Subcutaneous abdominal adipose tissue (tissue), 5 donors: ENCODE measurements at regions not wholly inside any gene's neighbourhood (a gene's known extent, or its start where the extent isn't known, plus 50 kb on each side); places are given as distances from the start of the nearest gene placed in this dataset.

Experiments
- H3K27ac ChIP-seq: one replicate; pipeline ENCODE4 v1.7.0; 2013; ENCODE audit warnings: low read depth, mild to moderate bottlenecking, inconsistent platforms, low read length, moderate library complexity
- H3K27me3 ChIP-seq, 5 donors: one replicate each; pipeline ENCODE4 v1.7.0; 2013; ENCODE audit warnings: low read length in 5 of 5, inconsistent platforms in 1 of 5; ENCODE audit not compliant: control insufficient read depth in 5 of 5, insufficient read depth in 4 of 5
- H3K36me3 ChIP-seq, 5 donors: one replicate each; pipeline ENCODE4 v1.7.0; 2013; ENCODE audit warnings: low read length in 5 of 5; ENCODE audit not compliant: control insufficient read depth in 5 of 5, insufficient read depth in 5 of 5
- H3K4me1 ChIP-seq, 5 donors: one replicate each; pipeline ENCODE4 v1.7.0; 2013; ENCODE audit warnings: low read length in 5 of 5, mild to moderate bottlenecking in 3 of 5, moderate library complexity in 1 of 5; ENCODE audit not compliant: control insufficient read depth in 5 of 5, insufficient read depth in 5 of 5
- H3K4me3 ChIP-seq, 5 donors: one replicate each; pipeline ENCODE4 v1.7.0; 2013; ENCODE audit warnings: low read length in 5 of 5, low read depth in 1 of 5
- H3K9ac ChIP-seq, 5 donors: one replicate each; pipeline ENCODE4 v1.7.0; 2013; ENCODE audit warnings: low read length in 5 of 5, mild to moderate bottlenecking in 4 of 5, moderate library complexity in 3 of 5
- H3K9me3 ChIP-seq, 5 donors: one replicate each; pipeline ENCODE4 v1.7.0; 2013; ENCODE audit warnings: low read length in 5 of 5; ENCODE audit not compliant: control insufficient read depth in 5 of 5
- donor health status: healthy.
- donor health status: healthy.
- donor health status: healthy.
- donor health status: healthy.
- donor health status: healthy.

DNA sequence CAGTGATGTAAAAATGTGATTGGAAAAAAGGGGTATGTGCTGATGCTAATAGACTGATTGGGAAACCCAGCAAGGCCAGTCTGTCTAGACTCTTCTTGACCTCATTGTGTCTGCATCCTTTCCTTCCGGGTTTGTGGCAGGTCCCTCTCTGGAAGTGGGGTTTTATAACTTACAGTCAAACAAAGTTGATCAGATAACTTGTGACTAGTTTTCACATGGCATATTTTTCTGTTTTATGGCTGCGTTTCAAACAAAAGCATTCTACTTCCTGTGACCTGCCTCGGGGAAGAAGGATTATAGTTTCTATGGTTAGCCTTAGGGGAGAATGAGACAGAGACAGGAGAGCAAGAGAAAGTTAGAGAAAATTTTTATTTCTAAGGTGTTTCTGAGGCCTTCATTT lies 188.7 kb upstream of the HNMT start:
- H3K27ac ChIP-seq: no peak overlapping the region
- H3K4me1 ChIP-seq: peaks cover 0 to 5% (median 0%) of the 10 kb centered on the region in 5 donors
- H3K36me3 ChIP-seq: no peaks in the 10 kb centered on the region
- no peaks in the 10 kb centered on the region for H3K27me3 ChIP-seq
- H3K9me3 ChIP-seq: peaks cover 0 to 5% (median 0%) of the 10 kb centered on the region in 5 donors
- H3K4me3 ChIP-seq: no peak overlapping the region
- H3K9ac ChIP-seq: no peak overlapping the region

DNA sequence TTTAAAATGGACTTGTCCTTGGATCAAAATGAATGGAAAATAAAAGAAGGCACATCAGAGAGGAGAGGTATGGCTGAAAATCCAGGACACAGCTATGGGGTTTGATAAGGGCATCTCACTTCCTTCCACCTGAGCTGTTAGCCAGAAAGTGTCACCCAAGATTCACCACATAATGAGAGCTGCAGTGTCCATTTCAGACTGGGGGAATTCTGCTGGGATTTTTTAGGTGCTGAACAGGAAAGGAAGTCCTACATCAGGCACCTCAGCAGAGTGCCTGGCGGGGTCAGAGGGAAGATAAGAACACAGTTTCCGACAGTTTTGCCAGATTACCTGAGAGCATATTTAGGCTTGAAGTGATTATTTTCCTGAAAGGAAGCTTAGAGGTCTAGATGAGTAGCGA lies 187.6 kb upstream of the HNMT start:
- H3K27ac ChIP-seq: no peak overlapping the region
- peaks cover 0 to 5% (median 0%) of the 10 kb centered on the region in 5 donors for H3K9me3 ChIP-seq
- no peak overlapping the region for H3K4me3 ChIP-seq
- H3K4me1 ChIP-seq: no peaks in the 10 kb centered on the region
- H3K36me3 ChIP-seq: no peaks in the 10 kb centered on the region
- no peaks in the 10 kb centered on the region for H3K27me3 ChIP-seq
- H3K9ac ChIP-seq: no peak overlapping the region

DNA sequence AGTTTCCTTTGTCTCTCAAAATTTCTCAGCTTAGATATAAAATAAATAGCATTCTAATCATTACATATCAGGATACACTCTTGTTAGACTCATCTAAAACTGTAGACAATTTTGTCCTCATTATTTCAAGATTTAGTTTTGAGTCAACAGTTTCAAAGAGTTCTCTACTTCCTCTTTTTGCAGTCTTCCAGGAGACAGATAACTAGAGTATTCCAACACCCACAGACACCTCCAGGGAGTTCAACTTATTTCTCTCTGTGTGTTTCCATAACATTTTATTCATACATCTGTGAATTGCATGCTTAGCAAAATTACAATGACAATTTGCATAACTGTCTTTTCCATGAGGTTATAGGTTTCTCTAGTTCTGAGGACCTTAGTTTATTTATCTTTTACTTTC lies 166.6 kb upstream of the HNMT start:
- Histone ChIP-seq H3K36me3 (no peaks in the 10 kb centered on the region), H3K4me1 (peaks cover 0 to 32% (median 24%) of the 10 kb centered on the region in 5 donors), H3K4me3 (no peak overlapping the region), H3K27me3 (no peaks in the 10 kb centered on the region), H3K9ac (no peak overlapping the region), H3K27ac (no peak overlapping the region), H3K9me3 (peaks cover 0 to 2% (median 0%) of the 10 kb centered on the region in 5 donors)

DNA sequence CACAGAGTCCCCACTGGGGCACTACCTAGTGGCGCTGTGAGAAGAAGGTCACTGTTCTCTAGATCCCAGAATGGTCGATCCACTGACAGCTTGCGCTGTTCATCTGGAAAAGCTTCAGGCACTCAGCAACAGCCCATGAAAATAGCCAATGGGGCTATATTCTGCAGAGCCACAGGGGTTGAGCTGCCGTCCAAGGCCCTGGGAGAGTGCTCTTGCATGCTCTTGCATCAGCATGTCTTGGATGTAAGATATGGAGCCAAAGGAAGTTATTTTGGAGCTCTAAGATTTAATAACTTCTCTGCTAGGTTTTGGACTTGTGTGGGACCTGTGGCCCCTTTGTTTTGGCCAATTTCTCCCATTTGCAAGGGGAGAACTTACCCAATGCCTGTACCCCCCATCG lies 164.7 kb upstream of the HNMT start:
- Histone ChIP-seq H3K4me3 (no peak overlapping the region), H3K27me3 (no peaks in the 10 kb centered on the region), H3K4me1 (peaks cover 0 to 32% (median 24%) of the 10 kb centered on the region in 5 donors), H3K9me3 (peaks cover 0 to 2% (median 0%) of the 10 kb centered on the region in 5 donors), H3K27ac (peak overlapping the region; percentile 88), H3K36me3 (no peaks in the 10 kb centered on the region), H3K9ac (peak overlapping the region in 1 of 5 donors; percentile 31)

DNA sequence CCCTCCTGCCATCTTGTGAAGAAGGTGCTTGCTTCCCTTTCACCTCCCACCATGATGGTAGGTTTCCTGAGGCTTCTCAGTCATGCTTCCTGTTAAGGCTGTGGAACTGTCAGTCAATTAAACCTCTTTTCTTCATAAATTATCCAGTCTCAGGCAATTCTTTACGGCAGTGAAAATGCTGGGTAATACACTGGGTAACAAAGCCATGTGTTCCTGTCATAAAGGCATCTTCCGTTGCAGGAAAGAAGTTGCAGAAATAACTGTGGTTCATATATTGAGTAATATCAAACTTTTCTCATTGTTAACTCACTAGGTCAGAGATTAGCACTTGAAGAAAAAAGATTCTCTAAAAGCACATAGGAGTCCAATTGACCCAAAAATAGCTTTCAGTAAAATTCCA lies 163.9 kb upstream of the HNMT start:
- Histone ChIP-seq H3K4me1 (peaks cover 0 to 32% (median 24%) of the 10 kb centered on the region in 5 donors), H3K27me3 (no peaks in the 10 kb centered on the region), H3K9me3 (peaks cover 0 to 2% (median 0%) of the 10 kb centered on the region in 5 donors), H3K9ac (peak overlapping the region in 2 of 5 donors; percentile 31 to 52), H3K36me3 (no peaks in the 10 kb centered on the region), H3K27ac (peak overlapping the region; percentile 88), H3K4me3 (no peak overlapping the region)

DNA sequence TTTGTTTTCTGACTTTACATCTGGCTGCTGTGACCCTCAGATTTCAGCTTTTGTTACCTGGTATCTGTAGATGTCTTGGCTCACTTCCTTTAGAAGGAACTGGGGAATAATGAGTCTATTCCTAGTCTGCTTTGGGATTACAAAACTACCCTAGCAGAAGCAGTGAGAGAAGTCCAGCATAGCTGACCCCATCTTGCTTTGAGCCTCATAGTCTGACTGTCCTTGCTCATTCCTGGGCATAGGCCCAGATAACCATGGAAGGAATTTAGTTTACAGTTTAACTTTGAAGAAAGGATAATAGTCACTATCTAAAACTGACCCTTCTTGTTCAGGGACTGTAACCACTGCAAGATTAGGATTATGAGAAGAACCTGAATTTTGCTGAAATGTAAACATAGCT lies 163.0 kb upstream of the HNMT start:
- Histone ChIP-seq H3K27ac (peak overlapping the region; percentile 88), H3K27me3 (no peaks in the 10 kb centered on the region), H3K4me3 (no peak overlapping the region), H3K9me3 (peaks cover 0 to 2% (median 0%) of the 10 kb centered on the region in 5 donors), H3K4me1 (peaks cover 0 to 32% (median 24%) of the 10 kb centered on the region in 5 donors), H3K9ac (peak overlapping the region in 2 of 5 donors; percentile 54 to 63), H3K36me3 (no peaks in the 10 kb centered on the region)

DNA sequence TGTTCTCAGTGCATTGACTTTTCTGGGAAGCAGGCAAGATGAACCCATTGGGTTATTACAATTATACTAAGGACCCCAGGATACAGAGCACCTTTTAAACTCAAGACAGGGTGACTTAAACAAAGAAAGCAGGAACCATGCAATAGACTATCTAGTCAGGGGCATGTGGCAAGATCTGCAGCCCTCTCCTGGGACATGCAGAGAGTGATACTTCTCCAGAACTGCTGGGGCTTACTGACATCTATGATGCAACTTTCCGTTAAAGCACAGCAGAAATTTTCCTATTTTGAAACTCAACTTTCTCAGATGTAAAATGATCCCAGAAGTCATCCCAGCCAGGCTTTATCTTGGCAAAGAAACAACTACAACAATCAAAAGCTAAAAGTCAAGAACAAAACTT lies 162.2 kb upstream of the HNMT start:
- Histone ChIP-seq H3K27ac (peak overlapping the region; percentile 88), H3K9ac (peak overlapping the region in 2 of 5 donors; percentile 54 to 58), H3K4me1 (peaks cover 0 to 32% (median 24%) of the 10 kb centered on the region in 5 donors), H3K9me3 (peaks cover 0 to 2% (median 0%) of the 10 kb centered on the region in 5 donors), H3K36me3 (no peaks in the 10 kb centered on the region), H3K4me3 (peak overlapping the region in 1 of 5 donors; percentile 29), H3K27me3 (no peaks in the 10 kb centered on the region)

DNA sequence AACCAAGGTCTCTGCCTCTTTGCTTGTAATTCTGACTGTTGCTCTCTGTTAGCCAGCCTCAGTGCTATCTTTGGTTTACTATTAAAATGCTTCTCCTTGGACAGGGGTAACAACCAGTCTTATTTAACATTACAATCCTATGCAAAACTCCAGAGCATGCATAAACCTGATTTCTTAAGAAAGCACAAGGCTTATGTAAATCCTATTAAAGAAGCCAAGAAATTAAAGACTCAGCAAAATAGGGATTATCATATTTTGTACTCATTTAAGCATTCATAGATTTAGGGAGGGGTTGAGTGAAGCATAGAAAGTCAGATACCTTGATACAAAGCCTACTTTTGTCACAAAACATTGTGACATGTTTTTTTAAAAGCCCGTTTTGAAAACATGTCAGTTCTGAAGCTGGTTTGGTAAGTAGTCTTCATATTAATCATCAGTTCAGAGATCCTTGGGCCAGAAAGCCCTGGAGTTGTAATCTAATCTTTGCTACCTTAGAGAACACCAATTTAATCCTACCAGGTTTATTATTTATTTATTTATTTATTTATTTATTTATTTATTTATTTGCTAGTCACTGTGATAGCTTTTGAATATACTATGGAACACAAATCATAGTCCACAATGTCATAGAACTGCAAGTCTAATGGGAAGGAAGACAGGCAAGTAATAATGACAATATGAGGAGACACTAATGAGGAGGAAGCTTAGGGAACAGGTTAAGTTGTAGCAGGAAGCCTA lies 158.0 kb upstream of the HNMT start:
- H3K9ac ChIP-seq: no peak overlapping the region
- peaks cover 0 to 13% (median 6%) of the 10 kb centered on the region in 5 donors for H3K4me1 ChIP-seq
- H3K9me3 ChIP-seq: peaks cover 0 to 4% (median 0%) of the 10 kb centered on the region in 5 donors
- H3K27ac ChIP-seq: no peak overlapping the region
- H3K27me3 ChIP-seq: no peaks in the 10 kb centered on the region
- no peaks in the 10 kb centered on the region for H3K36me3 ChIP-seq
- H3K4me3 ChIP-seq: no peak overlapping the region

DNA sequence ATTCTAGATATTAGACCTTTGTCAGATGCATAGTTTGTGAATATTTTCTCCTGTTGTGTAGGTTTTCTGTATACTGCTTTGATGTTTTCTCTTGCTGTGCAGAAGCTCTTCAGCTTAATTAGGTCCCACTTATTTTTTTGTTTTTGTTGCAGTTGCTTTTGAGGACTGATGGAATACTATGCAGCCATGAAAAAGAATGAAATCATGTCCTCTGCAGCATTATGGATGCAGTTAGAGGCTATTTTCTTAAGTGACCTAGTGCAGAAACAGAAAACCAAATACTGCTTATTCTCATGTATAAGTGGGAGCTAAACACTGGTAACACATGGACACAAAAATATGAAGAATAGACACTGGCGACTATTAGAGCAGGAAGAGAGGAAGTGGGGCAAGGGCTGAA lies 155.0 kb upstream of the HNMT start:
- H3K27ac ChIP-seq: no peak overlapping the region
- H3K4me3 ChIP-seq: no peak overlapping the region
- peaks cover 0 to 4% (median 0%) of the 10 kb centered on the region in 5 donors for H3K9me3 ChIP-seq
- no peak overlapping the region for H3K9ac ChIP-seq
- no peaks in the 10 kb centered on the region for H3K27me3 ChIP-seq
- H3K4me1 ChIP-seq: no peaks in the 10 kb centered on the region
- no peaks in the 10 kb centered on the region for H3K36me3 ChIP-seq

DNA sequence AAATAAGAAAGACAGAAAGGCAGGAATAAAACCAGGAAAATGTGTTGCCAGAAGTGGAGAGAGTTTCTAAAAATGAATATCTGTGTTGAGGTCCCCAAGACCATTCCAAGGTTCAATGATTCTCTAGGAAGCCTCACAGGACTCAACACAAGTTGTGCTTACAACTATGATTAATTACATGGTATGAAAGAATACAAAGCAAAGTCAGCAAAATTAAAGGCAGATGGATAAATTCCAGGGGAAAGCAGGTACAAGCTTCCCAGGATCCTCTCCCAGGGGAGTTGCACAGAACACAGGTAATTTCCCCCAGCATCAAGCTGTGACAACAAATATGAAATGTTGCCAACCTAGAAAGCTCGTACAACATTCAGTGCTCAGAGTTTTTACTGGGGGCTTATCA lies 154.4 kb upstream of the HNMT start:
- Histone ChIP-seq H3K36me3 (no peaks in the 10 kb centered on the region), H3K27ac (no peak overlapping the region), H3K9ac (no peak overlapping the region), H3K27me3 (no peaks in the 10 kb centered on the region), H3K9me3 (peaks cover 0 to 4% (median 0%) of the 10 kb centered on the region in 5 donors), H3K4me1 (no peaks in the 10 kb centered on the region), H3K4me3 (no peak overlapping the region)
